ENCODE measurements at regions not wholly inside any gene's neighbourhood (a gene's known extent, or its start where the extent isn't known, plus 50 kb on each side); places are given as distances from the start of the nearest gene placed in this dataset.

GRCh38 chr9:74281674-74282073 is 215.5 kb upstream of the RORB start:
- intact Hi-C loops (cut with DNase I), result no loop called here
- no peaks in the 10 kb centered on the region for H3K9me3 ChIP-seq
- no peak for TF ChIP-seq CTCF (IDR thresholded peaks at IDR 0.05)
- DNase-seq (no peak), ATAC-seq (no peak)
- no peaks in the 10 kb centered on the region for H3K4me1 ChIP-seq
- no peak overlapping the region for H3K27ac ChIP-seq
- no peaks in the 10 kb centered on the region for H3K27me3 ChIP-seq
- H3K4me3 ChIP-seq, result no peak overlapping the region
- H3K36me3 ChIP-seq, result no peaks in the 10 kb centered on the region

- Histone ChIP-seq H3K27ac (no peak overlapping the region), H3K4me3 (no peak overlapping the region), H3K9me3 (no peaks in the 10 kb centered on the region), H3K4me1 (no peaks in the 10 kb centered on the region), H3K36me3 (no peaks in the 10 kb centered on the region), H3K27me3 (no peaks in the 10 kb centered on the region)
- TF ChIP-seq CTCF (IDR thresholded peaks at IDR 0.05), result no peak
- intact Hi-C loops (cut with DNase I), result no loop called here
- ATAC-seq, result no peak
- DNase-seq, result no peak
Observed at GRCh38 chr9:74282526-74283253, 214.4 kb upstream of the RORB start.

- Histone ChIP-seq H3K27me3 (no peaks in the 10 kb centered on the region), H3K9me3 (no peaks in the 10 kb centered on the region), H3K27ac (no peak overlapping the region), H3K4me1 (no peaks in the 10 kb centered on the region), H3K36me3 (no peaks in the 10 kb centered on the region), H3K4me3 (no peak overlapping the region)
- no peak for TF ChIP-seq CTCF (IDR thresholded peaks at IDR 0.05)
- intact Hi-C loops (cut with DNase I), result no loop called here
- ATAC-seq, result no peak
- DNase-seq, result no peak
Observed at GRCh38 chr9:74284581-74285450, 212.3 kb upstream of the RORB start.

GRCh38 chr9:74293479-74293878 is 203.7 kb upstream of the RORB start:
- ATAC-seq (no peak), DNase-seq (no peak)
- no peaks in the 10 kb centered on the region for H3K36me3 ChIP-seq
- no peak for TF ChIP-seq CTCF (IDR thresholded peaks at IDR 0.05)
- no peaks in the 10 kb centered on the region for H3K9me3 ChIP-seq
- H3K4me3 ChIP-seq, result no peak overlapping the region
- H3K27me3 ChIP-seq, result no peaks in the 10 kb centered on the region
- H3K4me1 ChIP-seq, result no peaks in the 10 kb centered on the region
- H3K27ac ChIP-seq, result no peak overlapping the region
- intact Hi-C loops (cut with DNase I), result no loop called here

GRCh38 chr9:74303945-74304344 is 193.2 kb upstream of the RORB start:
- no peaks in the 10 kb centered on the region for H3K36me3 ChIP-seq
- no peak for TF ChIP-seq CTCF (IDR thresholded peaks at IDR 0.05)
- H3K4me3 ChIP-seq, result no peak overlapping the region
- H3K27ac ChIP-seq, result no peak overlapping the region
- H3K27me3 ChIP-seq, result no peaks in the 10 kb centered on the region
- no peaks in the 10 kb centered on the region for H3K4me1 ChIP-seq
- ATAC-seq (no peak), DNase-seq (no peak)
- no peaks in the 10 kb centered on the region for H3K9me3 ChIP-seq
- intact Hi-C loops (cut with DNase I), result no loop called here
